ENCODE measurements at regions not wholly inside any gene's neighbourhood (a gene's known extent, or its start where the extent isn't known, plus 50 kb on each side); places are given as distances from the start of the nearest gene placed in this dataset.

DNA sequence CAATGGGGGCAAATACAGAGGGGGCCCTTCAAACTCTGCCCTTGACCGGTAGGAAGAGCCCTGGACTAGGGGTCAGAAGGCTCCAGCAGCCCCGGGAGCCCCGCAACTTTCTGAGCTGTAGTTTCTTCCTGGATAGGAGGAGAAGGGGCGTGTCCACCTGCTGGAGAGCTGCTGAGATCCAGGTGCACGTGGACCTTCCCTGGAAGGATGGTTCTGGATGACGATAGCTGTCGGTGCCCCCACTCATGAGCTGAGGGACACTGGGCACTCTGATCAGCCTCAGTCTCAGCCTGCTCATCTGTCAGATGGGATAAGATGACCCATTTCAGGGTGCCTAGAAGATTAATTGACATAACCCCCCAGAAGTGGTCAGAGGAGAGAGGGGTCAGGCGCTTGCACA lies 125.2 kb upstream of the HDAC4 start:
- H3K4me1 ChIP-seq: no peaks in the 10 kb centered on the region
- TF ChIP-seq EP300 (IDR thresholded peaks at IDR 0.05; ENCODE audit: low read depth): no peak
- TF ChIP-seq POLR2AphosphoS5 (IDR thresholded peaks at IDR 0.05): no peak
- no peak for TF ChIP-seq POLR2A (IDR thresholded peaks at IDR 0.05)
- no peak for TF ChIP-seq CTCF (IDR thresholded peaks at IDR 0.05)
- WGBS, 2 donors (ENCODE audit: low coverage in 1 of 2): 65 to 83% methylated on average over 1 to 8 of the region's 8 CpGs
- in situ Hi-C loops (cut with MboI; ENCODE audit: low pct_ligation_motif_present in 1 of 4, low pct_unique_long_range_greater_than_20kb in 1 of 4, low sequenced_read_pairs in 3 of 4): no loop called here
- no peak overlapping the region for H3K27ac ChIP-seq
- H3K9me3 ChIP-seq: no peaks in the 10 kb centered on the region
- H3K4me3 ChIP-seq: no peak overlapping the region
- intact Hi-C loops (cut with DNase I; ENCODE audit: low total_unique reads): no loop called here
- H3K36me3 ChIP-seq: no peaks in the 10 kb centered on the region
- no peaks in the 10 kb centered on the region for H3K27me3 ChIP-seq
- DNase-seq: no peak

- no peak for TF ChIP-seq EP300 (IDR thresholded peaks at IDR 0.05; ENCODE audit: low read depth)
- no peak for TF ChIP-seq POLR2A (IDR thresholded peaks at IDR 0.05)
- TF ChIP-seq POLR2AphosphoS5 (IDR thresholded peaks at IDR 0.05): no peak
- TF ChIP-seq CTCF (IDR thresholded peaks at IDR 0.05): no peak
- Histone ChIP-seq H3K27ac (no peak overlapping the region), H3K4me1 (no peaks in the 10 kb centered on the region), H3K27me3 (no peaks in the 10 kb centered on the region), H3K9me3 (no peaks in the 10 kb centered on the region), H3K4me3 (no peak overlapping the region), H3K36me3 (no peaks in the 10 kb centered on the region)
- in situ Hi-C loops (cut with MboI; ENCODE audit: low pct_ligation_motif_present in 1 of 4, low pct_unique_long_range_greater_than_20kb in 1 of 4, low sequenced_read_pairs in 3 of 4): no loop called here
- intact Hi-C loops (cut with DNase I; ENCODE audit: low total_unique reads): no loop called here
- no peak for DNase-seq
- WGBS, 2 donors (ENCODE audit: low coverage in 1 of 2): 38% methylated on average over 2 of the region's 2 CpGs; no CpG with 5 or more reads in 1 of the 2 donors
These were observed 123.1 kb upstream of the HDAC4 start for GRCh38 chr2:239523954-239524330.

GRCh38 chr2:239523147-239523953 lies 122.5 kb upstream of the HDAC4 start:
- intact Hi-C loops (cut with DNase I; ENCODE audit: low total_unique reads): no loop called here
- H3K9me3 ChIP-seq: no peaks in the 10 kb centered on the region
- in situ Hi-C loops (cut with MboI; ENCODE audit: low pct_ligation_motif_present in 1 of 4, low pct_unique_long_range_greater_than_20kb in 1 of 4, low sequenced_read_pairs in 3 of 4): no loop called here
- TF ChIP-seq CTCF (IDR thresholded peaks at IDR 0.05) (no peak), EP300 (IDR thresholded peaks at IDR 0.05; ENCODE audit: low read depth) (no peak), POLR2AphosphoS5 (IDR thresholded peaks at IDR 0.05) (no peak), POLR2A (IDR thresholded peaks at IDR 0.05) (no peak)
- DNase-seq: no peak
- H3K27ac ChIP-seq: no peak overlapping the region
- 75% methylated on average over 15 of the region's 15 CpGs; no CpG with 5 or more reads in 1 of the 2 donors for WGBS, 2 donors (ENCODE audit: low coverage in 1 of 2)
- H3K36me3 ChIP-seq: no peaks in the 10 kb centered on the region
- no peaks in the 10 kb centered on the region for H3K27me3 ChIP-seq
- H3K4me1 ChIP-seq: no peaks in the 10 kb centered on the region
- no peak overlapping the region for H3K4me3 ChIP-seq

DNA sequence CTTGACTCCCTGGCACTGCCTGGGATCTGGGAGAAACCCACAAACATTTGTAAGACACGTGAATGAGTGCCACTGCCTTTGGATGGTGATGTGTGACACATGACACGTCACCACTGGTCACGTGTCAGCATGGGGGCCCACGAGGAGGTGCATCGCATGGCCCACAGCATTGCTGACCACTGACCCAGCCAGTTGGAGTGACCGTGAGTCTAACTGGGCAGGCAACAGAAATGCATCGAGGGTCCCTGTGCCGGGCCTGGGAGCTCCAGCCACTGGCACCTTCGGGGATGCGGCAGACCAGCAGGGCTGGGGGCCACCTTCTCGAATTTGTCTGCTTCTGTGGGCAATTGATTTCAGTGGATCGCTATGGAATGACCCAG lies 121.9 kb upstream of the HDAC4 start:
- H3K27me3 ChIP-seq: no peaks in the 10 kb centered on the region
- no peak overlapping the region for H3K4me3 ChIP-seq
- intact Hi-C loops (cut with DNase I; ENCODE audit: low total_unique reads): no loop called here
- no peak for DNase-seq
- H3K36me3 ChIP-seq: no peaks in the 10 kb centered on the region
- no peaks in the 10 kb centered on the region for H3K4me1 ChIP-seq
- in situ Hi-C loops (cut with MboI; ENCODE audit: low pct_ligation_motif_present in 1 of 4, low pct_unique_long_range_greater_than_20kb in 1 of 4, low sequenced_read_pairs in 3 of 4): no loop called here
- no peak overlapping the region for H3K27ac ChIP-seq
- no peak for TF ChIP-seq CTCF (IDR thresholded peaks at IDR 0.05)
- TF ChIP-seq POLR2AphosphoS5 (IDR thresholded peaks at IDR 0.05): no peak
- TF ChIP-seq POLR2A (IDR thresholded peaks at IDR 0.05): no peak
- no peak for TF ChIP-seq EP300 (IDR thresholded peaks at IDR 0.05; ENCODE audit: low read depth)
- WGBS, 2 donors (ENCODE audit: low coverage in 1 of 2): 85% methylated on average over 12 of the region's 12 CpGs; no CpG with 5 or more reads in 1 of the 2 donors
- no peaks in the 10 kb centered on the region for H3K9me3 ChIP-seq
